Tongue (tissue), 1 donor: ENCODE measurements at regions not wholly inside any gene's neighbourhood (a gene's known extent, or its start where the extent isn't known, plus 50 kb on each side); places are given as distances from the start of the nearest gene placed in this dataset.

Source experiments
- DNase-seq: peaks from one replicate; pipeline ENCODE4 v3.0.0-alpha.2; 2015

DNA sequence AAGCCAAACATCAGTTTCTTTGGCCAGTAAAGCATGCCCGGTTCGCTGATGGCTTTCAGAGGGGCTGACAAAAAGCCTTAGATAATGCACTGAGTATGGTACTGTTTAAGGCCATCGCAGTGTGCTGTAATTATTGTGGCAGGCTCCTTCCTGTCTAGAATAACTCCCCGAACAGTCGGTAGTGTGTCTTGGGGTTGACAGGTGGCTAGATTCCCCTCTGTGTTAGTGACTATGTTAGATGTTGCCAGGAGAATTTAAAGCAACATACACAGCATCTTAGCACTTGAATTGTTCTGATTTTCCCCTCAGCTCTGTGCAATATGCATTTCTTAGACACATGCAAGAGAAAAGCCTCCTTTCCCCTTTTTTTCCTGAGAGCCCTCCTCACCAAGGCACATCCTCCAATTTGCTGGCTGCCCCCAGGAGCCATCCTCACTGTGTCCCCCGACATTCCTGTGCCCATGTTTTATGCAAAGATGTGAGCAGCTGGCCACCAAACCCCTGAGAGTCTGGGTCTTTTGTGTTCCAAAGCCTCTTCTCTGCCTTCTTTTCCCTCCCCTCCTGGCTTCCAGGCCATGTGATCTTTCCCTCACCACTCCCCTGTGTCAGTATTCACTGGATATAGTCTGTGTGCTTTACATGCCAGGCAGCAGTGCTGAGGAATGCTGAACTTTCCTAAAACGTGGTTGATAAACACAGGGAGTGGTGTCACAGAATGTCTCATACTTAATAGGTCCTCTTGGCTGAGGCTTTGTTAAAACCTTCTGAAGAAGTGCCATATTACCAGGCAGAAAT, 331.5 kb downstream of the HRH4 start:
- DNase-seq, result peak; percentile 69

DNA sequence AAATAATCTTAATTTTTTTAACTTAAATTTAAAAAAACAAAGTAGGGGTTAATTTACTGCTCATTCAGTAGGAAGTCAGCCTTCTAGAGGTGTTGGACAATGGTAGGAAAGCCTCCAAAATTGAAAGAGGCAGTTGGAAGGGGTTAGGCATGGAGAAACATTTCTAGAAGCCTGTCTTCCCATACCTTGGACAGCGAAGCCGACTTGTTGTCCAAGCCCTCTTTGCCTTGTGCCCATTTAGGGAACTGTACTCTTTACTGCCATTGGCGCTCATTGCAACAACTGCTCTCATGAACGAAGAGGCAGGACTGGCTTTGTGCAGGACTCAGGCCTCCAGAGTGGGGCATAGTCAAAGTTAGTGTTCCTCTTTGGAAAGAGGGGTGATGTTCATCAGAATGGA, 333.3 kb downstream of the HRH4 start:
- DNase-seq, result no peak

DNA sequence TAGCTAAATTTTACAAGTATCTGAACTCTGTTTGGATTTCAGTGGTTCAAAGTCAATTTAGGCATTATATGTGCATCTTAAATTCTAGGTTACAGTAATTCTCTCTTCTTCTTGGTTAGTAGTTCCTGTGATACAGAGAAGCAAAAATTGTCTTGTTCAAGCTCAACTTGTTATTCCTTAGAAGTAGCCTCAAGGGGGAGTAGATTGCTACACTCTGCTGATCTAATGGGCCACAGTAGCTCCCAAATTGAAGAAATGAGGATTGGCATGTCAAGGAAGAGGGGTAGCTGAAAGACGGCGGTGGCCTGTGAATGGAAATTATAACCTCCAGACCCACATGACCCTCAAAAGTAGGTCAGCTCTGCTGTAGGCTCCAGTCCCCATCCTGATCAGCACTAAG, 334.7 kb downstream of the HRH4 start:
- DNase-seq, result no peak

DNA sequence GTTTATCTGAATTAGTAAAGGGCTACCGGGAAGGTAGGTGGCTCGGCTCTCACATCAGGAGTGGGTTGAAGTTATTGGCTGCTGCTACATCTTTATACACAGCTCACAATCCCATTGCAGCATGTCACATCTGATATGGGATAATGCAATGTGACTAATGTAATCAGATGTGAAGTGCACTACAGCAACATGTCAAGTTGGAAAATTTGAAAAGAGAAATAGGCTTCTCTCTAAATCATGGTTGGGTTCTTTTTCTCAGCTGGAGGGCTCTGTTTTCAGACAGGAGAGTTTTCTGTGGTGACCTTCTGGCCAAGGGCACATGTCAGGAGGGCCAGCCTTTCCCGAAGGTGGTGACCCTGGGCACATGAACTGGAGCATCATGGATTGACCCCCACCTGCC, 337.5 kb downstream of the HRH4 start:
- DNase-seq, result no peak

DNA sequence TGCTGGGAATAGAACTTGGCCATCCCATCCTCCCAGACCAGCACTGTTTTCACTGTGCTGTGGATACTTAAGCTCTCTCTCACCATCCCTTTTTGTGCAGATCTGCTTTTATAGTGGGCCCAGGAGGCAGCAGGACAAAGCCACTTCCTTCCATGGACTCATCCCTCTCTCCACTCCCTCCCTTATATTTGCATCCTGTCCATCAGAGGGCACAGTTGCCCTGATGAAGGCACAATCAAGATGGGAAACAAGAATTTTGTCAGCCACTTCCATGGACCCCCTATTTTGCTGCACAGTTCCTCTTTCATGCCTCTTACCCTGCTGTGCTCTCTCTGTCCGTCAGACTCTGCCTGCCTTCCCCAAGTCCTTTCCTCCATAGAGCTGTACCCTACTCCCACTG, 338.7 kb downstream of the HRH4 start:
- DNase-seq, result no peak

DNA sequence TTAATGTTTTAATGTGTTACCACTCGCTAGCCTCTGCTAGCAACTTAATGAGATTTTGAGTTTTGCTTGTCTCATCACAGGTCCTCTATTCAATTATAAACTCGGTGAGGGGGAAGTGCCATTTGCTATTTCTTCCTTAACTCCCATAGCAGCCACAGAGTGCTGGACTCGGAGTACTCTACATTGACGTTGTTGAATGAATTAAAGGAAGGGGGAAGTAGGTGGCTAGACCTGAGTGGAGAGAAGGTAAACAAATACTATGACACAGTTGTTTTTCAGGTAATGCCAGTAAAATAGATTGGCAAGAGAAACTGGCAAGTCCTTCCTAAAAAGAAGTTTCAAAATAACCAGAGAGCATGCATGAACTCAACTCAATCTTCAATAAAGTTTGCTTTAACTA, 339.3 kb downstream of the HRH4 start:
- DNase-seq, result no peak

DNA sequence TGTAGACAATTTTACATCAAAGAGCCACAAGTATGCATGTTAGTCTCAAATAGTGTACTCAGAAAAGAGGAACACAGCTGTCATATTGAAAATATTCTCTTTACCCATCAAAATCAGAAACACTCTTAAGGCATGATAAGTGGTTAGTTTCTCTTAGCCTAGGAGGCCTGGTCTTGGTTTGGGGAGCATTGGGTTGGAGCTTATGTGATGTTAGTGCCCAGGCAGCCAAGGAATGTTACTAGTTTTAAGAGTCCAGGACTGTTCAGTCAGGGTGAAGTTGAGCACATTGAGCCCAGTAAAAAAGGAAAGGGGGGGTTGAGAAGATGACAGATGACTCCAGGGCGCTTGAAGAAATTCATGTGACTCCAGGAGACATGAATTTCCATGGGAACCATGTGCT, 340.6 kb downstream of the HRH4 start:
- DNase-seq, result no peak

DNA sequence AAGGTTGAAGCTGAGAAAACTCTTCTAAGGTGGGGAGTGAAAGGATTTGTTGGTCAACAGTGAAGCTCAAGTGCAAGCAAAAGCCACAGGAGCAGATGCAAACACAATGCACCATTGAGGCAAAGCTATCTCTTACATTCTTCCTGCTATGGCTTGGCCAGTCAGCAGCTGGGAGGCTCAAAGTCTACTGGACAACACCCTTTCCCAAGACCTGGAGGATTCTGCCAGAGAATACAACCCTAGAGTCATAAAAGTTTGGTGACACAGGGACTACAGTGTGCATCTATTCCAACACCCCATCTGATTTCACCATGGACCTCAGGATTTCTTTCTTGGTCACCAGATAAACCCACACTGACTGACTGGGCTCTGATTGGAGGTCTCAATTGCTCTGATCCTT, 342.0 kb downstream of the HRH4 start:
- no peak for DNase-seq

DNA sequence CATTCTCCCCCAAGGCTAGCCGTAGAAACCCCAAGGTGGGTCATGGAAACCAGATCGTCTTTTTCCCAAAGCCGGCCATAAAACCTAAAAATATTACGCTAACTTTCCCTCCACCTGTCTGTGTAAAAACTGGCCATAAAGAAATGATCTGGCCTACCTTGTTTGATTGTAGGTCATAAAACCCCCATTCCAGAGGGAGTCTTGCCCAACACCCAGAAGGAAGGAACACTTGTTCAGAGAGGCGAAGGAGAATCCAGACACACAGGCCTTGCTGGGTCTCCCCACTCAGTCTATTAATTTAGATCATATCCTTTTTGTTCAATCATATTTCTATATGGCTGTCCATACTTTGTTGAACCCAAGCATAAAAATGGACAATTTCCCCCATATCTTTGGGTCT, 344.7 kb downstream of the HRH4 start:
- DNase-seq, result no peak

DNA sequence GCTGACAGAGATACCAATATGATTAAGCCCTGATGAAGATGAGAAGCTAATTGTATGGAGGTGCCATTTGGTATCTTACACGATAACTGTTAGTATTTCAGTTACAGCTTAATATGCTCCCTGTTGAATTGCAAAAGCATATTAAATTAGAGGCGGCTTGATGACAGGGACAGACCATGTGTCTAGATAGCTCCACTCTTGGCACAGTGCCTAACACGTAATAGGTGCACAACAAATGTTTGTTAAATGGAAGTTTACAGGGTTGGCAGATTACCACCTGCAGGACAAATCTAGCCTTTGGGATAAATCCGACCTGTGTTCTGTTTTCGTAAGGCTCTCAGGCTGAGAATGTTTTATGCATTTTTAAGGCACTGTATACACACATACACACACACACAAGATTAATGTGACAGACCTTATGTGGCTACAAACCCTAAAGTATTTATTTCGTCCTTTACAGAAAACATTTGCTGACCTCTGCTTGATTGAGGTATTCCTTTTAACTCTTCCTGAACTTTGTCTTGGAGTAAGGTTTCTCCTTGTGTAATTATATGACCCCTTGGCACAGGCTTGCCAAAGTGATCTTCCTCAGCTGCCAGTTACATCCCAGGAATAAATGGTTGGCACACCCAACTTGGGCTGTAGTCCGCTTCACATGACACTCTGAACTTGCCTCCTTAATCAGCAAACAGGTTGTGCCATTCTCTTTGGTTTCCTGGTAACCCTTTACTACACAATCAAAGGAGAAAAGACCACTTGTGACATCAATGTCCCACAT, 348.9 kb downstream of the HRH4 start:
- DNase-seq, result no peak

DNA sequence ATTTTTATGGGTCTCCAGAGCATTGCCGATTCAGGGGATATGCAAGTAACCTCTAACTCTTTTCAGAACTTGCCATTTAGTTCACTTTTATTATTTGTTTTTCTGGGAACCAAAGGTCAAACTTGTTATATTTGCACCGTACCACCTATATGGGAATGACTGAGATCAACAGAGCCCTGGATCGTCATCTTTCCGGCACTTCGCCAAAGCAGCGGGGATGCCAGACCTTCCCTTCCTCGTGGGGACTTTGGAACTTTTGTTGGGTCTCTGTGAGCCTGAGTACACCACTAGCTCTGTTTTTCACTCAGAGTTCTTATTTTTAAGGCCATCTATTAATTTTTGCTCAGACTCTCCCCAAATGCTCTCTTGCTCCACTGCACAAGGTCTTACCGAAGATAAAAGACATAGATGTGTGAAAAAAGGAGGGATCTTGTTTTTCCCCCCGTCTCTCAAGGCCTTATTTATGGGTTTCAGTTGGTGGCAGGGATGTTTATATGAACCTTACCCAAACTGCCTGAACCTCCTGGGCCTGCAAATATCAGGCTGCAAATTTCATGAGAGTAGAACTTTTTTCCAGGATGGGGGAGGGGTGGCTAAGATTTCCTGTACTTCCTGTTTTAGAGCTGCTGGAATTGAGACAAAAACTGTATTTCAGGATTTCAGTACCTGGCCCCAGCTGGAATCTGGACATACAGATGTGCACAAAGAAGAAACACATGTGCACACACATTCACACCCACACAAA, 350.3 kb downstream of the HRH4 start:
- no peak for DNase-seq

DNA sequence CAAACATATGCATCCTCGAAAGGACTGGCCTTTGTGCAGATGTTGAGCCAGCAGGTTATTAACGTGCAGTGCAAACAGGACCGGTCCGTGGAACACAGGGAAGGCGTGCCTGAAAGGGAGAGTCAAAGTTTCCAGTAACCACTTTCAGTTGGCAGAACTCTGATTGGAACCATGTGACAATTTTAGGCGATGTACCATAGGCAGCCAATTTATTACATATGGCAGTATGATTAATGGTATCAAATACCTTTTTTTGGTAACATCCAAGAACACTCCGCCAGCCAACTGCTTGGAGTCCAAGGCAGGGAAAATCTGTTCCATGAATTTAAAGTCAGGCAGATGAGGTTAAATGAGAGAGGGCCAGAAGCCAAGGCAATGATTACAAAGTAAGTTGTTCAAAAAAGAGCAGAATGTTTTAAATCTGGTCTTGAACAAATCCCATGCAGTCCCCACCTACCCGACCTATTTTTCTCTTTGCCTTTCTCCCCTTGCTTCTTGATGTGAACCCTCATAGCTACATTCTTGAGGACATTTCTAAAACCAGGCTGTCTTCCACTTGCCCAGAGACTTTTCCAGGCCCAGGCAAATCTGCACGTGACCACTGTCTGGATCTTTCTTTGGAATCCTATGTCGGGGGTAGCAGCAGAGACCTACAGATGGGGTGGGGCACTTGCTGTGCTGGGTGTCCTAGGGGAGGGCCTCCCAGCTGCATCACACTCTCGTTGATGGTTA, 351.7 kb downstream of the HRH4 start:
- DNase-seq, result peak; percentile 62

DNA sequence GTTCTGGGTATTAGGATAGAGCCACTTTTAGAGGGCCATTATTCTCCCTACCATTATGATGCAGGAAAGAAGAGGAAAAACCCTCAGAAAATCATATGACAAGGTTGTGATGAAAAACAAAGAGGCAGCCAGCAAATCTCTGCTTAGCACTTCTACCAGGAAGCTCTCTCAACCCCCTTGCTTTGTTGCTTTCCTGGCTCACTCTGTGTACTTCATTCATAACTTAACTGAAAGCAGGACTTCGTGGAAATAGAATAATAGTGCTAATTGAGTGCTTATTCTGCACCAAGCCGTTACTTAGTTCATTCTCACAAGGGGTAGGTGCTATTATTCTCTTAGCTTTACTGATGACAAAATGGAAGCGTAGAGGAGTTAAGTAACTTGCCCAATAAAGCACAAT, 354.1 kb downstream of the HRH4 start:
- no peak for DNase-seq

DNA sequence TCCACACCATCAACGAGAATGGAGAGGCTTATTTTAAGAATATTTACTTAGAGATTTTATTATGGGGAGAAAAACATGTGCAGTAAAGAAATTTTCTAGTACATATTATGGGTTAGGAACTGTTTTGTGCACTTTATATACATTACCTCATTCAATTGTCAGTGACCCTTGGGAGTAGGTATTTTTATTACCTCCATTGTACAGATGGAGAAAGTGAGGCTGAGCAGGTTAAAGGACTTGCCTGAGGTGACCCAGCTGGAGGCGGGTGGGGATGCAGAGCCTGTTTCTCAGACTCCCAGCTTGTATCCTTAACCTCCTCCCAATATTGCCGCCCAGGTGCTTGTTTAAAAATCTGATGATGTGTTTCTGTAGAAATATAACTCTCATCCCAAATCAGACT, 356.7 kb downstream of the HRH4 start:
- no peak for DNase-seq

DNA sequence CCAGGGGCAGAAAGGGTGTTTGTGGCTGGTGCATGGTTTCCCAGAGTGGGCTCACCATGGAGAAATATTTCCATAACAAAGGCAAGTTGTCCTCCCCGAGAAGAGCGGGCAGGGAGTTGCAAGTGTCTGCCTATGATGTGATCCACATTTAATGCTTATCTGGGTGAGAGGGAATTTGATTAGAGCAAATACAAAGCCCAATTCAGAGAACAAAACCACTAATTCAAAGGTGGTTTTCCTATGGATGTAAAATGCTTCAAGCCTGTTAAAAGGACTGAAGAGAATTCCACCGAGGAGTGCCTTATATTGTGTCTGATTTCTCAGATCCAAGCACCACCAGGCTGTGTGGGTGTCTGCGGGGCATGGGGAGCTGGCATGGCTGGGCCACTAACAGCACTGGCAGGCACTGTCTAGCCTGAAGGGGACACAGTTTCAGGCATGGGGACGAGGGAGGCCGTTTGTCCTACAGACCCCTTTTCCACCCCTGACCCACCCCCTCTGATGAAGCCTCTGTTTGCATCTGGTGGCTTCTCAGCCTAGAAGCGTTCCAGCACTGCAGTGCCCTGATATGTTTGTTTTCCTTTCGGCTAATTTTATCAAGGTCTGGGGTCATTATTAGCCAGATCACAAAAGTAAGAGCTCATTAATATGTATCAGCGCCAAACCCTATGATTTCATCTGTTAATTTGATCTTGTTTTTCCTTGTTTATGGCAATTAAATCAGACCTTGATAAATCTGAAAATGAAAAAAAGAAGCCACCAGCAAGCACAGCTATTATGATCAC, 357.3 kb downstream of the HRH4 start:
- no peak for DNase-seq

DNA sequence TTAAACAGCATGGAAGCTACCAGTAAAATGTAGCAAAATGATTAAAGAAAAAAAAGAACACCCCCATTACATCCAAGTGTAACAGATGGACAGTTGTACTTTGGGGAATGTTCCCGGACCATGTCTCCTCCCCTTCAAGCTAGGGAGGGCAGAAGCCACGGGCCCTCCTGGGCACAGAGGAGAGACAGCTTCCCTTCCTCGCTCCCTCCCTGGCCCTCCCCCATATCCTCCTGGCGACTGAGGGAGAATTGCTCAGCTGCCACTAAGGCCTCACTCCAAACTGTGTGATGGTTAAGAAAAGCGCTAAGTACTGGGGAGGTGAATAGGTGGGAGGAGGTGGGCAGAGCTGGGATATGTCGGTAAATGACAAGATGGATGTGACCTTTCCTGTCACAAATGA, 358.0 kb downstream of the HRH4 start:
- DNase-seq, result no peak

DNA sequence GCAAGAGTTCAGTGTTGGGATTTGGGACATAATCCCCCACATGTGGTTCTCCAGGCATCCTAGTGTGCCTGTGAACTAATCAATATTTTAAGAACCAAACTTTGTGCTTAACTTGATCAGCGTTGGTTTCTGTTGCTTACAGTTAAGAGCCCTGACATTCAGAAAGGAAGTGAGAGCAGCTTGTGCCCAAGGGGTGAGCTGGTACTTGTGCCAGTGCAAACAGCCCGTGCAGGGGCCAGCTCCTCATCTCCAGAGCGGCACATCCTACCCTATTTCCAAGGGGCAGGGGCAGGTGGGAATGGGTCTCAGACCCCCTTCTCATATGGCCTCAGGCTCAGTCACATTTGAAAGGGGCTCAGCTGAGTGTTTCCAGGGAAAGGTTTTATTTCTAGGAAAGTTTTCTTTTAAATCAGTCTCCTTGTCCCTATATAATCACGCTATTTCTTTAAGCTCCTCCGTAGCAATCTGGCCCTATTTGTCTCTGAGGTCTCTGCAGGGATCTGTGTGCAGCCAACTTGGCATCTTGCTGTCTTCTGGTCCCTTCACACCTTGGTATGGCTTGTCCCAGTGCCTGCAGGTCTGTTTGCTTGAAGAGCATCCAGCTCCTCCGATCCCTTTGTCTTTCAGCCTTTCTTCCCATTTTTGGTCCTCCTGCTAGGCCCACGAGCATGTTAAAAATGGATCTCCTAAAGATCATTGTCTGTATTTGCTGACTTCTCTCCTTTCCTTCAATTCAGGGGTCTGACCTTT, 358.9 kb downstream of the HRH4 start:
- DNase-seq, result no peak

DNA sequence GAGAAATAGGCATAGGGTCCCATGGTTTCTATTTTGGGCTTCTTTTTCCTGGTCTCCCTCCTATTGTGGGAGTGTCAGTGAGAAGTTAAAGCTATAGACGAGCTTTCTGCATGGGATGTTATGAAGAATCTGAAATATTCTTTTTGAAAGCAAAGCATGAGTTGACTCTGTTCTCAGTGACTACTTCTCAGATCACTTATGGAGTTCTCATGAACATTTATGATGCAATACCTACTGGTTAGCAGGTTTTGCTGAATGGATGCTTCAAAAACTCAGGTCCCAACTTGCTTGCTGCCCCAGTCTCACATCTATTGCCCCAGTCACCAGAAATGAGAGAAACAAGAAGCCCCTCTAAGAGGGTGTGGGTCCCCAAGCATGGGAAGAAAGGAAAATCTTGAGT, 365.0 kb downstream of the HRH4 start:
- no peak for DNase-seq

DNA sequence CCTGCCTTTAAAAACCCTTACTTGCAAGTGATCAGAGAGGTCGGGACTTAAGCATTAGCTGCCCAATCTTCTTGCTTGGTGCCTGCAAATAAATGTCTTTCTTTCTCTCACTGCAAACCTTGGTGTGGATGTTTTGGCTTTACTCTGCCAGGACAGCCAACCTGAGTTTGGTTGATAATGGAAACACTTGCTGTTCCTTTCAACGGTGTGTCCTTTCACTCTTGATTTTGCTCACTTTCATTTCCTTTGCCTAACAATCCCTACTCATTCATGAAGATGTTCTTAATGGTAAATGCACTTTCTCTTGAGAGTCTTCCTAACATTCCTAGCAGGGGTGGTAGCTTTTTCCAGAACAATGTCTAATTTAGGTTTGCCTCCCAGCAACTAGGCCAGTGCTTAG, 366.2 kb downstream of the HRH4 start:
- DNase-seq, result no peak

DNA sequence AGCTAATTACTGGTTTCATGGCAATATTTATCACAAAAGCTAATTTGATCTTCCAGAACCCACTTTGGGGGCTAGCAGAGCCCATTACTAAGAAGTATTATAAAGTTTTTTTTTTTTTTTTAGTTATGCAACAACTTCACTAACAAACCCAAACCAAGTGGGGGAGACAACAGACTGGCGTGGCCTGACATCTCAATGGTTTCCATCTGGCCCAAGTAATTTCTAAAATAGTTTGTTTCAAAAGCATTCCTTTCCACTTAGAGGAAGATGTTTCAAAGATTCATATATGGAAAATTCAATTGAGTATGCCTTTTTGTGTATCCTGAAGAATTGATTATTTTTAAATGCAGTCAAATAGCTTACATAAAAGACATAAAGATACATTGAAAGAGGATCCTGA, 367.1 kb downstream of the HRH4 start:
- DNase-seq, result peak; percentile 33

DNA sequence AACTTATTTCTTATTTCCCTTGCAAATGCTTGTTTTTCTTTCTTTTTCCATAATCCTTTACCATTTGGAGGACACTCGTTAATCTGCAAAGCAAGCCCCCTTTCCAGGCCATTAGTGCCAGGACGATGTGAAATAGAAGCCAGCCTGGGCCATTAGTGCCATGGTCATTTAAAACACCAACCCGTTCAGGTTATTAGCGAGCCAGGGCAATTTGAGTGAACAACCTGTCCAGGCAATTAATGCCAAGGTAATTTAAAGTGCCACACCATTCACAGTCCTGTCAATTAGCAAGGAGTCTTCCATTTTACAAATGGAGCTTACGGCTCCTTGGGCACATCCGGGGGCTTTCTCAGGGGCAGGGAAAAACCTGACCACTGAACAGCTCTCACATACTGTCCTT, 370.6 kb downstream of the HRH4 start:
- no peak for DNase-seq
